PC-9 (cell line): ENCODE measurements at regions not wholly inside any gene's neighbourhood (a gene's known extent, or its start where the extent isn't known, plus 50 kb on each side); places are given as distances from the start of the nearest gene placed in this dataset.

Source experiments
- EZH2 ChIP-seq: fragments of 200-600 bp; sonication (generic); IDR thresholded peaks from 2 replicates; pipeline ENCODE4 v1.8.0; 2017; ENCODE audit warnings: antibody characterized with exemption, low read depth
- TF ChIP-seq, protein P1 (sequence below): fragments of 200-600 bp; sonication (generic); conservative IDR thresholded peaks from 2 replicates; pipeline ENCODE4 v1.6.1; 2017; ENCODE audit warnings: mixed run types, antibody characterized with exemption, mild to moderate bottlenecking, moderate library complexity

GRCh38 chr17:21539146-21539545 is 153.2 kb upstream of the KCNJ18 start:
- TF ChIP-seq, protein P1, sequence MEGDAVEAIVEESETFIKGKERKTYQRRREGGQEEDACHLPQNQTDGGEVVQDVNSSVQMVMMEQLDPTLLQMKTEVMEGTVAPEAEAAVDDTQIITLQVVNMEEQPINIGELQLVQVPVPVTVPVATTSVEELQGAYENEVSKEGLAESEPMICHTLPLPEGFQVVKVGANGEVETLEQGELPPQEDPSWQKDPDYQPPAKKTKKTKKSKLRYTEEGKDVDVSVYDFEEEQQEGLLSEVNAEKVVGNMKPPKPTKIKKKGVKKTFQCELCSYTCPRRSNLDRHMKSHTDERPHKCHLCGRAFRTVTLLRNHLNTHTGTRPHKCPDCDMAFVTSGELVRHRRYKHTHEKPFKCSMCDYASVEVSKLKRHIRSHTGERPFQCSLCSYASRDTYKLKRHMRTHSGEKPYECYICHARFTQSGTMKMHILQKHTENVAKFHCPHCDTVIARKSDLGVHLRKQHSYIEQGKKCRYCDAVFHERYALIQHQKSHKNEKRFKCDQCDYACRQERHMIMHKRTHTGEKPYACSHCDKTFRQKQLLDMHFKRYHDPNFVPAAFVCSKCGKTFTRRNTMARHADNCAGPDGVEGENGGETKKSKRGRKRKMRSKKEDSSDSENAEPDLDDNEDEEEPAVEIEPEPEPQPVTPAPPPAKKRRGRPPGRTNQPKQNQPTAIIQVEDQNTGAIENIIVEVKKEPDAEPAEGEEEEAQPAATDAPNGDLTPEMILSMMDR: no peak
- TF ChIP-seq EZH2: no peak
